Lower leg skin (tissue), 3 donors: ENCODE measurements at regions not wholly inside any gene's neighbourhood (a gene's known extent, or its start where the extent isn't known, plus 50 kb on each side); places are given as distances from the start of the nearest gene placed in this dataset.
"Not testable (repeated sequence)": the region's sequence is repeated elsewhere in the genome, so short reads cannot be mapped to it uniquely, and the experiment has no call there.

Source experiments
- POLR2A ChIP-seq, 2 donors: fragments of 450-650 bp; IDR thresholded peaks; one replicate each; pipeline ENCODE4 v1.6.1; 2016 to 2017; ENCODE audit warnings: antibody characterized with exemption in 2 of 2, mild to moderate bottlenecking in 1 of 2, moderate library complexity in 1 of 2
- TF ChIP-seq, protein P1 (sequence below), 3 donors: fragments of 450-650 bp; IDR thresholded peaks; one replicate each; pipeline ENCODE4 v1.5.1; 2016; ENCODE audit warnings: antibody characterized with exemption in 3 of 3, mild to moderate bottlenecking in 3 of 3, moderate library complexity in 2 of 3

DNA sequence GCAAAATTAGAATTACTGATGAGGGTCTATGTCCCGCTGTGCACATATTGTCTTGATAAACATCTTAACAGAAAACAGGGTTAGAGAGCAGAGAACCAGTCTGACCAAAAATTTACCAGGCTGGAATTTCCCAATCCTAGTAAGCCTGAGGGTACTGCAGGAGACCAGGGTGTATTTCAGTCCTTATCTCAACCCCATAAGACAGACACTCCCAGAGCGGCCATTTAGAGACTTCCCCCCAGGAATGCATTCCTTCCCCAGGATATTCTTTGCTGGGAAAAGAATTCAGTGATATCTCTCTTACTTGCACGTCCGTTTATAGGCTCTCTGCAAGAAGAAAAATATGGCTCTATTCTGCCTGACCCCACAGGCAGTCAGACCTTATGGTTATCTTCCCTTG is 101.4 kb upstream of the FAM3C start:
- TF ChIP-seq, protein P1, sequence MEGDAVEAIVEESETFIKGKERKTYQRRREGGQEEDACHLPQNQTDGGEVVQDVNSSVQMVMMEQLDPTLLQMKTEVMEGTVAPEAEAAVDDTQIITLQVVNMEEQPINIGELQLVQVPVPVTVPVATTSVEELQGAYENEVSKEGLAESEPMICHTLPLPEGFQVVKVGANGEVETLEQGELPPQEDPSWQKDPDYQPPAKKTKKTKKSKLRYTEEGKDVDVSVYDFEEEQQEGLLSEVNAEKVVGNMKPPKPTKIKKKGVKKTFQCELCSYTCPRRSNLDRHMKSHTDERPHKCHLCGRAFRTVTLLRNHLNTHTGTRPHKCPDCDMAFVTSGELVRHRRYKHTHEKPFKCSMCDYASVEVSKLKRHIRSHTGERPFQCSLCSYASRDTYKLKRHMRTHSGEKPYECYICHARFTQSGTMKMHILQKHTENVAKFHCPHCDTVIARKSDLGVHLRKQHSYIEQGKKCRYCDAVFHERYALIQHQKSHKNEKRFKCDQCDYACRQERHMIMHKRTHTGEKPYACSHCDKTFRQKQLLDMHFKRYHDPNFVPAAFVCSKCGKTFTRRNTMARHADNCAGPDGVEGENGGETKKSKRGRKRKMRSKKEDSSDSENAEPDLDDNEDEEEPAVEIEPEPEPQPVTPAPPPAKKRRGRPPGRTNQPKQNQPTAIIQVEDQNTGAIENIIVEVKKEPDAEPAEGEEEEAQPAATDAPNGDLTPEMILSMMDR (IDR thresholded peaks at IDR 0.05) = not testable (repeated sequence)
- TF ChIP-seq POLR2A (IDR thresholded peaks at IDR 0.05) = not testable (repeated sequence)
